ENCODE measurements at regions not wholly inside any gene's neighbourhood (a gene's known extent, or its start where the extent isn't known, plus 50 kb on each side); places are given as distances from the start of the nearest gene placed in this dataset.

- TF ChIP-seq POLR2AphosphoS5 (IDR thresholded peaks at IDR 0.05) (no peak), EP300 (IDR thresholded peaks at IDR 0.05) (no peak)
- TF ChIP-seq, protein P1, sequence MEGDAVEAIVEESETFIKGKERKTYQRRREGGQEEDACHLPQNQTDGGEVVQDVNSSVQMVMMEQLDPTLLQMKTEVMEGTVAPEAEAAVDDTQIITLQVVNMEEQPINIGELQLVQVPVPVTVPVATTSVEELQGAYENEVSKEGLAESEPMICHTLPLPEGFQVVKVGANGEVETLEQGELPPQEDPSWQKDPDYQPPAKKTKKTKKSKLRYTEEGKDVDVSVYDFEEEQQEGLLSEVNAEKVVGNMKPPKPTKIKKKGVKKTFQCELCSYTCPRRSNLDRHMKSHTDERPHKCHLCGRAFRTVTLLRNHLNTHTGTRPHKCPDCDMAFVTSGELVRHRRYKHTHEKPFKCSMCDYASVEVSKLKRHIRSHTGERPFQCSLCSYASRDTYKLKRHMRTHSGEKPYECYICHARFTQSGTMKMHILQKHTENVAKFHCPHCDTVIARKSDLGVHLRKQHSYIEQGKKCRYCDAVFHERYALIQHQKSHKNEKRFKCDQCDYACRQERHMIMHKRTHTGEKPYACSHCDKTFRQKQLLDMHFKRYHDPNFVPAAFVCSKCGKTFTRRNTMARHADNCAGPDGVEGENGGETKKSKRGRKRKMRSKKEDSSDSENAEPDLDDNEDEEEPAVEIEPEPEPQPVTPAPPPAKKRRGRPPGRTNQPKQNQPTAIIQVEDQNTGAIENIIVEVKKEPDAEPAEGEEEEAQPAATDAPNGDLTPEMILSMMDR (IDR thresholded peaks at IDR 0.05), result no peak
Observed at GRCh38 chr9:93808115-93809029, 146.8 kb downstream of the BARX1 start.
